Activated T-cell treated with anti-CD3 and anti-CD28 coated beads, Interleukin-2, amount 50 U/mL, for 72 hours (primary cell): ENCODE measurements at regions not wholly inside any gene's neighbourhood (a gene's known extent, or its start where the extent isn't known, plus 50 kb on each side); places are given as distances from the start of the nearest gene placed in this dataset.

Experiments used
- ATAC-seq, 2 donors: fragments of 150-1000 bp; cut with Tn5 transposase; replicated peaks in 1 of 2; 2 replicates each; pipeline ENCODE4 v1.10.0; 2021; ENCODE audit warnings: moderate library complexity in 2 of 2, mild to moderate bottlenecking in 1 of 2
- DNase-seq, 2 donors: peaks; one replicate each; pipeline ENCODE4 v3.0.0; 2021 to 2022; ENCODE audit warnings: mixed read lengths in 1 of 2
- H3K27ac Mint-ChIP-seq: one replicate; pipeline ENCODE4 v1.8.0; 2022; ENCODE audit warnings: mild to moderate bottlenecking, moderate library complexity, mixed read lengths
- H3K27me3 Mint-ChIP-seq: one replicate; pipeline ENCODE4 v1.8.0; 2022; ENCODE audit warnings: low read depth, mixed read lengths
- H3K36me3 Mint-ChIP-seq, 2 donors: one replicate each; pipeline ENCODE4 v1.8.0; 2022; ENCODE audit warnings: mixed read lengths in 2 of 2, mild to moderate bottlenecking in 1 of 2; ENCODE audit not compliant: insufficient read depth in 2 of 2
- H3K4me1 Mint-ChIP-seq: one replicate; pipeline ENCODE4 v1.8.0; 2022; ENCODE audit warnings: low read depth, mixed read lengths
- H3K4me3 Mint-ChIP-seq, 2 donors: one replicate each; pipeline ENCODE4 v1.8.0; 2022; ENCODE audit warnings: mild to moderate bottlenecking in 2 of 2, mixed read lengths in 2 of 2, moderate library complexity in 2 of 2
- H3K9me3 Mint-ChIP-seq, 2 donors: one replicate each; pipeline ENCODE4 v1.8.0; 2022; ENCODE audit warnings: mixed read lengths in 2 of 2

- DNase-seq (no peak), ATAC-seq (no peak)
- Mint-ChIP-seq H3K4me1 (no peaks in the 10 kb centered on the region), H3K27ac (no peak overlapping the region), H3K9me3 (peaks cover 4% of the 10 kb centered on the region in 2 donors), H3K4me3 (no peak overlapping the region), H3K27me3 (no peaks in the 10 kb centered on the region), H3K36me3 (no peaks in the 10 kb centered on the region)
Measured at GRCh38 chr10:111879969-111880368, 303.6 kb downstream of the GPAM start.

- no peaks in the 10 kb centered on the region for H3K4me1 Mint-ChIP-seq
Measured at GRCh38 chr10:111885046-111885445, 298.5 kb downstream of the GPAM start.

GRCh38 chr10:111885919-111886318, 297.6 kb downstream of the GPAM start:
- Mint-ChIP-seq H3K36me3 (no peaks in the 10 kb centered on the region), H3K9me3 (peaks cover 5 to 6% of the 10 kb centered on the region in 2 donors), H3K4me3 (no peak overlapping the region), H3K27me3 (no peaks in the 10 kb centered on the region), H3K27ac (no peak overlapping the region), H3K4me1 (no peaks in the 10 kb centered on the region)
- no peak for ATAC-seq
- DNase-seq: no peak

More at GRCh38 chr10:111885046-111885445, 298.5 kb downstream of the GPAM start:
- no peak overlapping the region for H3K4me3 Mint-ChIP-seq
- ATAC-seq (no peak), DNase-seq (no peak)
- H3K36me3 Mint-ChIP-seq: no peaks in the 10 kb centered on the region
- no peak overlapping the region for H3K27ac Mint-ChIP-seq
- peaks cover 5 to 6% of the 10 kb centered on the region in 2 donors for H3K9me3 Mint-ChIP-seq
- H3K27me3 Mint-ChIP-seq: no peaks in the 10 kb centered on the region

GRCh38 chr10:111887266-111887665, 296.3 kb downstream of the GPAM start:
- H3K27me3 Mint-ChIP-seq: no peaks in the 10 kb centered on the region
- DNase-seq: no peak
- peaks cover 6 to 7% of the 10 kb centered on the region in 2 donors for H3K9me3 Mint-ChIP-seq
- H3K4me1 Mint-ChIP-seq: no peaks in the 10 kb centered on the region
- no peak overlapping the region for H3K4me3 Mint-ChIP-seq
- H3K27ac Mint-ChIP-seq: no peak overlapping the region
- no peak for ATAC-seq
- H3K36me3 Mint-ChIP-seq: no peaks in the 10 kb centered on the region

DNA sequence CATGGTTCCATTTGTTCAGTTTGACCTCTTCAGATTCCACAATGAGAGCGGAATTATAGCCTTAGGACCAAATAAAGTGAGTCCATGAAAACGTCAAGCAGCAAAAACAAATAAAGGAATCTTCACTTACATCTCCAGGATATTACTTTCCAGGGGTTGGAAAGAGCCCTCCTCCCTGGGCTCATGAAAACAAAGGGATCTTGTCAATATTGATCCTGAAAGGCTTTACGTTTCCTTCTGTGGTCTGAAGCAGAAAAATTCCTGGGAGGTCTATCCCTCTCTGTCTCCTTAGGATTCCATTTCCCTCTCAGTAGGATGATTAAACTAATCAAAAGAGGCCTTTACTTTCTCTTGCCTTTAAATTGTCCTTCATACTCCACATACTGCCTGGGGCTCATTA, 293.5 kb downstream of the GPAM start:
- Mint-ChIP-seq H3K9me3 (peaks cover 4 to 6% of the 10 kb centered on the region in 2 donors), H3K36me3 (no peaks in the 10 kb centered on the region), H3K27ac (no peak overlapping the region), H3K4me1 (no peaks in the 10 kb centered on the region), H3K27me3 (no peaks in the 10 kb centered on the region), H3K4me3 (no peak overlapping the region)
- DNase-seq (no peak), ATAC-seq (no peak)

- no peak for ATAC-seq
- DNase-seq: no peak
- Mint-ChIP-seq H3K27ac (no peak overlapping the region), H3K9me3 (no peaks in the 10 kb centered on the region), H3K27me3 (no peaks in the 10 kb centered on the region), H3K4me3 (no peak overlapping the region), H3K4me1 (no peaks in the 10 kb centered on the region), H3K36me3 (no peaks in the 10 kb centered on the region)
Measured at GRCh38 chr10:111916011-111916410, 267.6 kb downstream of the GPAM start.

DNA sequence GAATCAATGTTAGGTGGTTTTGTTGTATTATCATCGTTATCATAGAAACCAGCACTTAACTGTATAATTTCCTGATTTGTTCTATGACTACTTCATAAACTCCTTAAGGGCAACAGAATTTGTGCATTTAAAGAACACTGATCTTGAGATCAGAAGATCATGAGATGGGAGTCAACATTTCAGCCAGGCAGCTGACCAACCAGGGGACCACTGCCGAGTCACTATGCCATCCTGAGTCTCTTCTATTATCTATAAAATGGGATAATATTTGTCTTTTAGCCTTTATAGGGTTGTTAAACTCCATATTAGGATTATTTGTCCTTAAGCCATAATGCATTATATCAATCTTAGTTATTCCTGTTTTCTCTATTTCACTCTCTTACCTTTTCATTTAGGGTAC, 261.7 kb downstream of the GPAM start:
- Mint-ChIP-seq H3K36me3 (no peaks in the 10 kb centered on the region), H3K27ac (no peak overlapping the region), H3K9me3 (peaks cover 0 to 2% of the 10 kb centered on the region in 2 donors), H3K4me1 (no peaks in the 10 kb centered on the region), H3K4me3 (no peak overlapping the region), H3K27me3 (no peaks in the 10 kb centered on the region)
- ATAC-seq (no peak), DNase-seq (no peak)

- Mint-ChIP-seq H3K4me1 (no peaks in the 10 kb centered on the region), H3K27me3 (no peaks in the 10 kb centered on the region), H3K9me3 (peaks cover 0 to 2% of the 10 kb centered on the region in 2 donors), H3K4me3 (no peak overlapping the region), H3K36me3 (no peaks in the 10 kb centered on the region), H3K27ac (no peak overlapping the region)
- DNase-seq (no peak), ATAC-seq (no peak)
Measured at GRCh38 chr10:111923032-111923431, 260.5 kb downstream of the GPAM start.

DNA sequence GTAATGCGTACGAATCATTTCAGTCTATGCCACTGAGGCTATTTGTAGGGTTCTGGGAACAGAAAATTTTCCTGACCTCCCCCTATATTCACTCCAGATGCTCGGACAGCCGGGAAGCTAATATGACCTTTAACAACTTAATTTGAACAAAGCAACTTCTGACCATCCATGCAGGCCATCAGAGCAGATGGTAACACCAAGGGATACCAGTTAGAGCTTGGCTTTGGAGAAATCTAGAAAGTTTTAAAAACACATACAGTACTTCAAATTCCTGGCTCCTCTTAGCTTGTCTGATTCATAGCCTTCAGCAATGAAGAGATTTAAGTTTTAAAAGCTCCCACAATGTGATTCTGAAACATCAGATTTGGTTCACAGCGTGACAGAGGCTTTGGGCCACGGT, 257.3 kb downstream of the GPAM start:
- Mint-ChIP-seq H3K36me3 (no peaks in the 10 kb centered on the region), H3K4me1 (no peaks in the 10 kb centered on the region), H3K27ac (no peak overlapping the region), H3K4me3 (no peak overlapping the region), H3K9me3 (peaks cover 0 to 3% of the 10 kb centered on the region in 2 donors), H3K27me3 (no peaks in the 10 kb centered on the region)
- ATAC-seq: no peak
- DNase-seq: no peak

- Mint-ChIP-seq H3K36me3 (no peaks in the 10 kb centered on the region), H3K4me3 (no peak overlapping the region), H3K4me1 (no peaks in the 10 kb centered on the region), H3K27me3 (no peaks in the 10 kb centered on the region), H3K27ac (no peak overlapping the region), H3K9me3 (peaks cover 0 to 2% of the 10 kb centered on the region in 2 donors)
- ATAC-seq: no peak
- no peak for DNase-seq
Measured at GRCh38 chr10:111933937-111934336, 249.6 kb downstream of the GPAM start.

- DNase-seq: no peak
- H3K9me3 Mint-ChIP-seq: no peaks in the 10 kb centered on the region
- no peaks in the 10 kb centered on the region for H3K36me3 Mint-ChIP-seq
- ATAC-seq: no peak
- no peaks in the 10 kb centered on the region for H3K4me1 Mint-ChIP-seq
- H3K27ac Mint-ChIP-seq: no peak overlapping the region
- H3K27me3 Mint-ChIP-seq: no peaks in the 10 kb centered on the region
- H3K4me3 Mint-ChIP-seq: no peak overlapping the region
Measured at GRCh38 chr10:111934931-111935330, 248.6 kb downstream of the GPAM start.

GRCh38 chr10:111936143-111936542, 247.4 kb downstream of the GPAM start:
- DNase-seq (no peak), ATAC-seq (no peak)
- Mint-ChIP-seq H3K27me3 (no peaks in the 10 kb centered on the region), H3K4me3 (no peak overlapping the region), H3K36me3 (no peaks in the 10 kb centered on the region), H3K9me3 (no peaks in the 10 kb centered on the region), H3K4me1 (no peaks in the 10 kb centered on the region), H3K27ac (no peak overlapping the region)

DNA sequence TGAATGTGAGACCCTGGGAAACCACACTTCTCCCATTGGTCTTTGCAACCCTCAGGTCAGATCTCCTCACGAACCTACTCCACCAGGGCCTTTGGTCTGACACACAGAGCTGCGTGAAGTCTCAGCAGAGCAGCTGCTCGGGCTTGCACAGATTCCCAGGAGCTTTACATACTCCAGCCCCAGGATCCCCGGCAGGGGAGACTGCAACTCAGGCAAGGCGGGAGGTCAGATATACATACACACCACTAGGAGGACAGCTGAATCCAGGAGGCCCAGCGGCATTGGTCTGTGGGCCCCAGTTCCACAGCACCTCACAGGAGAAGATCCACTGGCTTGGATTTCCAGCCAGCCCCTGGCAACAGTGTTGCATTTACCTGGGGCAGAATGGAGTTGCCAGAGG, 239.2 kb downstream of the GPAM start:
- no peak for ATAC-seq
- no peaks in the 10 kb centered on the region for H3K36me3 Mint-ChIP-seq

DNA sequence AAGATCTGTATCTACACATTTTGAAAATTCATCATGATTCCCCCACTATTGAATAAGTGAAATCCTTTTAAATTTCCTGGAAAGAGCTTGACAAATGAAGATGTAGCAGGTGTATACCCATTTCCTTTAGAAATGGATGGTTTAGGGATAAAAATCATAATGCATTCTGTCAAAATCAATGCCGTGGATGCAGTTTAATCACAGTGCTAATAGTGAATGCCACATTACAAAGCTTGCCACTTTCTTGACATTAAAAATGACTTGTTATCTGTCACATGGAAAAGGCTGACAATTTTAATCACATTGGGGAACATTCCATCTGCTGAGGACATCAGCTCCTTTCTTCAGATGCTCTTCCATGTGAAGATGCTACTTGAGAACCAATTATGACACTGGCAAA, 229.6 kb downstream of the GPAM start:
- peaks cover 5 to 6% of the 10 kb centered on the region in 2 donors for H3K9me3 Mint-ChIP-seq
- peaks cover 0 to 2% of the 10 kb centered on the region in 2 donors for H3K36me3 Mint-ChIP-seq
- no peak overlapping the region for H3K4me3 Mint-ChIP-seq
- DNase-seq (no peak), ATAC-seq (no peak)
- H3K27ac Mint-ChIP-seq: no peak overlapping the region
- no peaks in the 10 kb centered on the region for H3K4me1 Mint-ChIP-seq
- H3K27me3 Mint-ChIP-seq: no peaks in the 10 kb centered on the region

More for the DNA sequence above, 239.2 kb downstream of the GPAM start:
- Mint-ChIP-seq H3K27me3 (no peaks in the 10 kb centered on the region), H3K4me1 (no peaks in the 10 kb centered on the region), H3K27ac (no peak overlapping the region), H3K9me3 (peaks cover 0 to 7% of the 10 kb centered on the region in 2 donors), H3K4me3 (no peak overlapping the region)
- DNase-seq: no peak
